Gastroesophageal sphincter (tissue), 4 donors: ENCODE measurements at regions not wholly inside any gene's neighbourhood (a gene's known extent, or its start where the extent isn't known, plus 50 kb on each side); places are given as distances from the start of the nearest gene placed in this dataset.

Source experiments
- ATAC-seq: fragments of 150-250 bp; one replicate; pipeline ENCODE4 v1.9.1; 2016; ENCODE audit warnings: mild to moderate bottlenecking, moderate library complexity
- H3K27ac ChIP-seq, 4 donors: fragments of 200-600 bp; sonication (generic) in 3 of 4; 1 replicate in 3 of 4; 2 replicates in 1 of 4; pipeline ENCODE4 v1.5.1; 2016 to 2019
- H3K27me3 ChIP-seq: fragments of 200-600 bp; sonication (generic); one replicate; pipeline ENCODE4 v1.5.1; 2019
- H3K36me3 ChIP-seq, 2 donors: fragments of 200-600 bp; sonication (generic); one replicate each; pipeline ENCODE4 v1.5.1; 2019; ENCODE audit warnings: control low read depth in 1 of 2
- H3K4me1 ChIP-seq, 3 donors: fragments of 200-600 bp; sonication (generic); 1 replicate in 2 of 3; 2 replicates in 1 of 3; pipeline ENCODE4 v1.5.1; 2016 to 2019; ENCODE audit warnings: control low read depth in 2 of 3
- H3K4me3 ChIP-seq, 2 donors: fragments of 200-600 bp; sonication (generic); one replicate each; pipeline ENCODE4 v1.5.1; 2019; ENCODE audit warnings: mild to moderate bottlenecking in 1 of 2, moderate library complexity in 1 of 2
- H3K9me3 ChIP-seq, 3 donors: fragments of 200-600 bp; sonication (generic); one replicate each; pipeline ENCODE4 v1.5.1; 2017 to 2019; ENCODE audit warnings: control low read depth in 2 of 3
- EP300 ChIP-seq: sonication (generic); formaldehyde crosslinking; IDR thresholded peaks from one replicate; pipeline ENCODE4 v1.6.1; 2017; ENCODE audit warnings: antibody characterized with exemption, mild to moderate bottlenecking
- POLR2A ChIP-seq, 2 donors: fragments of 450-650 bp; IDR thresholded peaks; one replicate each; pipeline ENCODE4 v1.6.1; 2017; ENCODE audit warnings: antibody characterized with exemption in 2 of 2, mild to moderate bottlenecking in 2 of 2, moderate library complexity in 1 of 2
- POLR2AphosphoS5 ChIP-seq: sonication (generic); formaldehyde crosslinking; IDR thresholded peaks from one replicate; pipeline ENCODE4 v1.6.1; 2017; ENCODE audit warnings: antibody characterized with exemption
- WGBS, 2 donors: methylation state at CpG; one replicate each; pipeline ENCODE4 v1.1.5; 2018; ENCODE audit warnings: low coverage in 1 of 2; 5-methylcytosine and 5-hydroxymethylcytosine counted together
- TF ChIP-seq, protein P1 (sequence below), 4 experiments: fragments of 200-600 bp in 2 of 4; fragments of 450-650 bp in 2 of 4; sonication (generic) in 1 of 4; IDR thresholded peaks; one replicate each; pipeline ENCODE4 v1.5.1; 2017 to 2019; ENCODE audit warnings: antibody characterized with exemption in 4 of 4, mild to moderate bottlenecking in 2 of 4, moderate library complexity in 2 of 4

DNA sequence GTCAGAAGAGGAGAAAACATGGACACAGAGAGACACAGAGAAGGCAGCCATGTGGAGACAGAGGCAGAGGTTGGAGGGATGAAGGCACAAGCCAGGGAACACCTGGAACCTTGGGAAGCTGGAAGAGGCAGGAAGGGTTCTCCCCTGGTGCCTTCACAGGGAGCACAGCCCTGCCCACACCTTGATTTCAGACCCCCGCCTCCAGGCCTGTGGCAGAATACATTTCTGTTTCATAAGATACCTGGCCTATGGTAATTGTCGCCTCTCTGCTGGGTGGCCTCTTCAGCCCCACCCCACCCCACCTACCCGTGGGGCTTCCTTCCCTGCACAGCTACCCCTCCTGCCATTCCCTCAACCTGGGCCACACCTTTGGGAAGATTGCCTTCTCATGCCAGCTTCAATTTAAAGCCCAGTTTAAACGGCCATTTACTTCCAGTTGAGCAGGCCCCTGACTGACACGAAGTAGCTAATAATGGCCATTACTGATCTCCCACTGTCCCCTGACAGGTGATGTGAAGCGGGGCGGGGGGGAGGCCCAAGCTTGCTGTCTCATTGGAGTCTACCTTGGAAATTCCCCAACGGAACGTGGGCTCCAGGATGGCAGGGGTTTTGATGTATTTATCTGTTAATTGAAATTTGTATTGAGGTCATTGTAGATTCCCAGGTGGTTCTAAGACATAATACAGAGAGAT lies 291.7 kb upstream of the FOXF1 start:
- Histone ChIP-seq H3K9me3 (no peaks in the 10 kb centered on the region), H3K27ac (no peak overlapping the region), H3K36me3 (no peaks in the 10 kb centered on the region), H3K4me1 (peaks cover 0 to 39% (median 6%) of the 10 kb centered on the region in 3 donors), H3K27me3 (no peaks in the 10 kb centered on the region), H3K4me3 (no peak overlapping the region)
- TF ChIP-seq, protein P1, sequence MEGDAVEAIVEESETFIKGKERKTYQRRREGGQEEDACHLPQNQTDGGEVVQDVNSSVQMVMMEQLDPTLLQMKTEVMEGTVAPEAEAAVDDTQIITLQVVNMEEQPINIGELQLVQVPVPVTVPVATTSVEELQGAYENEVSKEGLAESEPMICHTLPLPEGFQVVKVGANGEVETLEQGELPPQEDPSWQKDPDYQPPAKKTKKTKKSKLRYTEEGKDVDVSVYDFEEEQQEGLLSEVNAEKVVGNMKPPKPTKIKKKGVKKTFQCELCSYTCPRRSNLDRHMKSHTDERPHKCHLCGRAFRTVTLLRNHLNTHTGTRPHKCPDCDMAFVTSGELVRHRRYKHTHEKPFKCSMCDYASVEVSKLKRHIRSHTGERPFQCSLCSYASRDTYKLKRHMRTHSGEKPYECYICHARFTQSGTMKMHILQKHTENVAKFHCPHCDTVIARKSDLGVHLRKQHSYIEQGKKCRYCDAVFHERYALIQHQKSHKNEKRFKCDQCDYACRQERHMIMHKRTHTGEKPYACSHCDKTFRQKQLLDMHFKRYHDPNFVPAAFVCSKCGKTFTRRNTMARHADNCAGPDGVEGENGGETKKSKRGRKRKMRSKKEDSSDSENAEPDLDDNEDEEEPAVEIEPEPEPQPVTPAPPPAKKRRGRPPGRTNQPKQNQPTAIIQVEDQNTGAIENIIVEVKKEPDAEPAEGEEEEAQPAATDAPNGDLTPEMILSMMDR (IDR thresholded peaks at IDR 0.05): no peak
- TF ChIP-seq EP300 (no peak), POLR2A (IDR thresholded peaks at IDR 0.05) (no peak), POLR2AphosphoS5 (no peak)
- ATAC-seq: no peak
- WGBS, 2 donors: 82 to 83% methylated on average over 4 to 9 of the region's 9 CpGs

DNA sequence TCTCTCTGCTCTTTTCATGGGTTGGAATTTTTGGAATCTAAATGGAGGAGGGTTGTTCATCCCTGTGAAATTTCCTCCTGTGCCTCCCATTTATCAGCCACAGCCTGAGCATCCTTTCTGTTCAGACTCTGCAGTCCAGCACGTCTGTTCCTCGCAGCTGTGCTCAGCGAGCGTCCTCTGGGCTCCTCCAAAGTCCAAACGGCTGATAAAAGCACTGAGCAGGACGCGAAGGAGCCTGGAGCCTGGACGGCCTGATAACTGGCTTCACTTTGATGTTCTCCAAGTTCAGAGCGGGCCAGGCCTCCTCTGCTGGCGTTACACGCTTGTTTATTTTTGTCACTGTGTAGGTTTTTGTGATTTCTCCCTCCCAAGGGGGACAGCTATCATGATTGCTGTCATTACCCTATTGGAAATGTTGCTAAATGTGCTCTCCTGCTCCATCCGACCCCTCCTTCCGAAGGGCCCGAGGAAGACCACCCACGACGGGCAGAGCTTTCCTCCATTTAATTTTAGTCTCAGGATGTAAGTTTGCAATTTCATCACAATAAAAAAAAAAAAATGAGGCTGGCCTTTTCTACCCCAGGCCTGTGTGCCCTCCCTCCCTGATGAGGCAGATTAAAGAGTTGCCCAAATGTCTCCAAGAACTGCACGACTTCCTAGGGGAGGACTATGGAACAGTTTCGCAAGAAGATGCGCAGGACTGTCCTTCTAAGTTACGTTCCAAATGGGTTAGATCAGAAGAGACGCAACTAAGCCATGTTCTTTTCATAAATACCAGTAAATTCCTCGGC lies 290.5 kb upstream of the FOXF1 start:
- WGBS, 2 donors: 56 to 77% methylated on average over 10 to 22 of the region's 22 CpGs
- no peaks in the 10 kb centered on the region for H3K27me3 ChIP-seq
- TF ChIP-seq, protein P1 (IDR thresholded peaks at IDR 0.05): no peak
- TF ChIP-seq POLR2AphosphoS5: no peak
- no peak for TF ChIP-seq EP300
- TF ChIP-seq POLR2A (IDR thresholded peaks at IDR 0.05): no peak
- no peak overlapping the region for H3K4me3 ChIP-seq
- peaks cover 0 to 32% (median 0%) of the 10 kb centered on the region in 3 donors for H3K4me1 ChIP-seq
- H3K9me3 ChIP-seq: no peaks in the 10 kb centered on the region
- H3K27ac ChIP-seq: no peak overlapping the region
- peak; percentile 40 for ATAC-seq
- H3K36me3 ChIP-seq: no peaks in the 10 kb centered on the region

DNA sequence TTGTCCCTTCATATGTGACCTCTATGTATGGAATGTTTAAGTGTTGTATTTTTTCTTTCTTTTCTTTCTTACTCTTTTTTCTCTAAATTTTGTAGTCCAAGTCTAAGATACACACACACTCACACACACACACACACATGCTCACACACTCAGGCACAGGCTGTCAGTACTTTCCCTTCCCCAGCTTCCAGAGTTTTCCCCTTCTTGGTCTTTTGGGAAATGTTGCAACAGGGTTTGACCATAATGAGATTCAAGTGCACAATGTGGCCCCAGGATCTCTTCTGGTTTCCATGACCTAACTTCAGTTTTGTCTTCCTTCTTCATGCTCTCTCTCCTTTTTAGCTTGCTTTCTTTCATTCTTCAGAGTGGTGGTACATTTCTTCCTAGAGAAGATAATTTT lies 289.8 kb upstream of the FOXF1 start:
- Histone ChIP-seq H3K9me3 (no peaks in the 10 kb centered on the region), H3K36me3 (no peaks in the 10 kb centered on the region), H3K4me1 (peaks cover 0 to 25% (median 0%) of the 10 kb centered on the region in 3 donors), H3K4me3 (no peak overlapping the region), H3K27me3 (no peaks in the 10 kb centered on the region), H3K27ac (no peak overlapping the region)
- TF ChIP-seq EP300: no peak
- TF ChIP-seq POLR2A (IDR thresholded peaks at IDR 0.05): no peak
- TF ChIP-seq POLR2AphosphoS5: no peak
- TF ChIP-seq, protein P1 (IDR thresholded peaks at IDR 0.05): no peak
- ATAC-seq: no peak

DNA sequence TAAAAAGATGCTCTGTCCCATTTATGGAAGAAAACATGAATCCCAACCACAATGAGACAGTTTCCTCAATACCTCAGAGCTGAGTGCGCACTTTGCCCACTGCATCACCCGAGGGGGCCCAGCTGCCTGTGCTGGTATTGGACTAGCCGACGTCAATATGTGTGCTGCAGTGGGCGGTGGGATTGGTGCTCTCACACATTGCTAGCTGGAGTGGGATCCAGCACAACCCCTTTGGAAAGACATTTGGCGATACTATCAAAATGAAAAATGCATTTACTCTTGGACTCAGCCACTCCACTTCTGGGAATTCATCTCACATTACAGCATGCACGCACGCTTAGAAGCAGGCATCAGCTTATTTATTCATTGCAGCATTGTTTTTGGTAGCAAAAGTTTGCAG lies 289.2 kb upstream of the FOXF1 start:
- no peak for TF ChIP-seq POLR2AphosphoS5
- Histone ChIP-seq H3K27me3 (no peaks in the 10 kb centered on the region), H3K36me3 (no peaks in the 10 kb centered on the region), H3K4me3 (no peak overlapping the region), H3K27ac (no peak overlapping the region), H3K9me3 (no peaks in the 10 kb centered on the region), H3K4me1 (peaks cover 0 to 22% (median 0%) of the 10 kb centered on the region in 3 donors)
- WGBS, 2 donors: 78 to 98% methylated on average over 4 to 7 of the region's 8 CpGs
- no peak for ATAC-seq

DNA sequence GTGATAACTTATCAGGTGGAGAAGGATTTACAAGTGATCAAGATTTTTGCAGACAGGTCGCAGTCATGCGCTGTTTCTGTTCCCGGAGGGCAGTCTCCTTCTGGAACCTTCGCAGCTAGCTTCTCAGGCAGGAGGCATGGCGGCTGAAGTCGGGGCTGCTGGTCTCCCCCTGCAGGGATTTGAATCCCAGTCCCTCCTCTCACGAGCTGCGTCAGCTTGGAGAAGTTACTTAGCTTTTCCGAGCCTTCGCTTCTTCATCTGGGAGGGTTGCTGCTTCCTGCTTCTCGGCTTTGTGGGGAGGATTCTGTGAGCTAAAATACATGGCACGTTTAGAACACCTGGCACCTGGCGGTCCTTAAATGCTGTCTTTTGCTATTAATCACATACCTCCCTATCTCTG lies 287.8 kb upstream of the FOXF1 start:
- TF ChIP-seq POLR2AphosphoS5 (no peak), EP300 (no peak), POLR2A (IDR thresholded peaks at IDR 0.05) (no peak)
- TF ChIP-seq, protein P1 (IDR thresholded peaks at IDR 0.05): no peak
- Histone ChIP-seq H3K27ac (peak overlapping the region in 3 of 4 donors; percentile 53 to 56 (median 56)), H3K4me3 (peak overlapping the region in 1 of 2 donors; percentile 22), H3K9me3 (no peaks in the 10 kb centered on the region), H3K4me1 (peaks cover 0 to 22% (median 0%) of the 10 kb centered on the region in 3 donors), H3K36me3 (no peaks in the 10 kb centered on the region), H3K27me3 (no peaks in the 10 kb centered on the region)
- ATAC-seq: no peak
- 34 to 43% methylated on average over 8 to 13 of the region's 13 CpGs for WGBS, 2 donors
